ENCODE measurements at regions not wholly inside any gene's neighbourhood (a gene's known extent, or its start where the extent isn't known, plus 50 kb on each side); places are given as distances from the start of the nearest gene placed in this dataset.

- ChIA-PET CTCF (no interaction called here), POLR2A (no interaction called here)
- peaks cover 0 to 2% (median 0%) of the 10 kb centered on the region in 5 donors for H3K9me3 Mint-ChIP-seq
Observed at GRCh38 chr15:39244776-39245175, 336.1 kb upstream of the THBS1 start.

GRCh38 chr15:39246523-39246922 lies 334.4 kb upstream of the THBS1 start:
- no peak for DNase-seq
- no peak overlapping the region for H3K4me3 ChIP-seq (ENCODE audit: low read length)
- peaks cover 0 to 2% (median 0%) of the 10 kb centered on the region in 5 donors for H3K9me3 Mint-ChIP-seq
- no peaks in the 10 kb centered on the region for H3K4me1 ChIP-seq (ENCODE audit: insufficient read depth, low read length)
- H3K27ac ChIP-seq (ENCODE audit: low read depth, low read length), result no peak overlapping the region
- H3K27me3 ChIP-seq (ENCODE audit: insufficient read depth, low read length, poor library complexity, severe bottlenecking), result no peaks in the 10 kb centered on the region
- H3K4me3 Mint-ChIP-seq, result no peak overlapping the region
- ChIA-PET CTCF (no interaction called here), POLR2A (no interaction called here)
- no peaks in the 10 kb centered on the region for H3K9me3 ChIP-seq (ENCODE audit: low read length)
- peaks cover 6 to 31% of the 10 kb centered on the region in 2 donors for H3K27me3 Mint-ChIP-seq
- H3K27ac Mint-ChIP-seq, result no peak overlapping the region
- no peaks in the 10 kb centered on the region for H3K36me3 Mint-ChIP-seq
- H3K36me3 ChIP-seq (ENCODE audit: insufficient read depth, low read length), result no peaks in the 10 kb centered on the region
- peaks cover 0 to 5% (median 0%) of the 10 kb centered on the region in 3 donors for H3K4me1 Mint-ChIP-seq

More at GRCh38 chr15:39244776-39245175, 336.1 kb upstream of the THBS1 start:
- Histone ChIP-seq H3K36me3 (ENCODE audit: insufficient read depth, low read length) (no peaks in the 10 kb centered on the region), H3K4me1 (ENCODE audit: insufficient read depth, low read length) (no peaks in the 10 kb centered on the region), H3K27me3 (ENCODE audit: insufficient read depth, low read length, poor library complexity, severe bottlenecking) (no peaks in the 10 kb centered on the region), H3K4me3 (ENCODE audit: low read length) (no peak overlapping the region), H3K27ac (ENCODE audit: low read depth, low read length) (no peak overlapping the region), H3K9me3 (ENCODE audit: low read length) (no peaks in the 10 kb centered on the region)
- DNase-seq, result no peak
- Mint-ChIP-seq H3K27me3 (peaks cover 6 to 31% of the 10 kb centered on the region in 2 donors), H3K4me1 (no peaks in the 10 kb centered on the region), H3K4me3 (no peak overlapping the region), H3K27ac (no peak overlapping the region), H3K36me3 (no peaks in the 10 kb centered on the region)

- no peak for DNase-seq
- Histone ChIP-seq H3K27me3 (ENCODE audit: insufficient read depth, low read length, poor library complexity, severe bottlenecking) (no peaks in the 10 kb centered on the region), H3K36me3 (ENCODE audit: insufficient read depth, low read length) (no peaks in the 10 kb centered on the region), H3K9me3 (ENCODE audit: low read length) (no peaks in the 10 kb centered on the region), H3K4me1 (ENCODE audit: insufficient read depth, low read length) (no peaks in the 10 kb centered on the region), H3K27ac (ENCODE audit: low read depth, low read length) (no peak overlapping the region), H3K4me3 (ENCODE audit: low read length) (no peak overlapping the region)
- CTCF ChIA-PET, result no interaction called here
- Mint-ChIP-seq H3K9me3 (peaks cover 0 to 2% (median 0%) of the 10 kb centered on the region in 5 donors), H3K27ac (no peak overlapping the region), H3K36me3 (no peaks in the 10 kb centered on the region), H3K4me3 (no peak overlapping the region), H3K4me1 (peaks cover 0 to 5% (median 0%) of the 10 kb centered on the region in 3 donors), H3K27me3 (peaks cover 8 to 39% of the 10 kb centered on the region in 2 donors)
- POLR2A ChIA-PET, result no interaction called here
Observed at GRCh38 chr15:39247574-39247973, 333.3 kb upstream of the THBS1 start.

GRCh38 chr15:39248204-39248603 lies 332.7 kb upstream of the THBS1 start:
- H3K4me1 Mint-ChIP-seq, result peaks cover 0 to 5% (median 0%) of the 10 kb centered on the region in 3 donors
- no peaks in the 10 kb centered on the region for H3K36me3 Mint-ChIP-seq
- ChIA-PET POLR2A (no interaction called here), CTCF (no interaction called here)
- H3K27ac Mint-ChIP-seq, result no peak overlapping the region
- no peaks in the 10 kb centered on the region for H3K36me3 ChIP-seq (ENCODE audit: insufficient read depth, low read length)
- peaks cover 0 to 2% (median 0%) of the 10 kb centered on the region in 5 donors for H3K9me3 Mint-ChIP-seq
- H3K27me3 ChIP-seq (ENCODE audit: insufficient read depth, low read length, poor library complexity, severe bottlenecking), result no peaks in the 10 kb centered on the region
- peaks cover 8 to 41% of the 10 kb centered on the region in 2 donors for H3K27me3 Mint-ChIP-seq
- H3K4me3 Mint-ChIP-seq, result no peak overlapping the region
- H3K9me3 ChIP-seq (ENCODE audit: low read length), result no peaks in the 10 kb centered on the region
- H3K4me1 ChIP-seq (ENCODE audit: insufficient read depth, low read length), result no peaks in the 10 kb centered on the region
- H3K27ac ChIP-seq (ENCODE audit: low read depth, low read length), result no peak overlapping the region
- no peak for DNase-seq
- H3K4me3 ChIP-seq (ENCODE audit: low read length), result no peak overlapping the region

- H3K27ac Mint-ChIP-seq, result no peak overlapping the region
- H3K27me3 ChIP-seq (ENCODE audit: insufficient read depth, low read length, poor library complexity, severe bottlenecking), result no peaks in the 10 kb centered on the region
- no peaks in the 10 kb centered on the region for H3K4me1 ChIP-seq (ENCODE audit: insufficient read depth, low read length)
- peaks cover 0 to 2% (median 0%) of the 10 kb centered on the region in 5 donors for H3K9me3 Mint-ChIP-seq
- no peaks in the 10 kb centered on the region for H3K36me3 ChIP-seq (ENCODE audit: insufficient read depth, low read length)
- H3K27ac ChIP-seq (ENCODE audit: low read depth, low read length), result no peak overlapping the region
- DNase-seq, result no peak
- H3K27me3 Mint-ChIP-seq, result peaks cover 5 to 45% of the 10 kb centered on the region in 2 donors
- H3K4me3 ChIP-seq (ENCODE audit: low read length), result no peak overlapping the region
- H3K4me3 Mint-ChIP-seq, result no peak overlapping the region
- ChIA-PET CTCF (no interaction called here), POLR2A (no interaction called here)
- H3K36me3 Mint-ChIP-seq, result no peaks in the 10 kb centered on the region
- peaks cover 0 to 5% (median 0%) of the 10 kb centered on the region in 3 donors for H3K4me1 Mint-ChIP-seq
- no peaks in the 10 kb centered on the region for H3K9me3 ChIP-seq (ENCODE audit: low read length)
Observed at GRCh38 chr15:39250001-39250400, 330.9 kb upstream of the THBS1 start.

- no peaks in the 10 kb centered on the region for H3K9me3 Mint-ChIP-seq
- H3K27ac ChIP-seq (ENCODE audit: low read depth, low read length), result no peak overlapping the region
- no peak for DNase-seq
- no peaks in the 10 kb centered on the region for H3K27me3 ChIP-seq (ENCODE audit: insufficient read depth, low read length, poor library complexity, severe bottlenecking)
- H3K27me3 Mint-ChIP-seq, result peaks cover 8 to 47% of the 10 kb centered on the region in 2 donors
- no peak overlapping the region for H3K4me3 Mint-ChIP-seq
- H3K36me3 ChIP-seq (ENCODE audit: insufficient read depth, low read length), result no peaks in the 10 kb centered on the region
- H3K4me1 ChIP-seq (ENCODE audit: insufficient read depth, low read length), result no peaks in the 10 kb centered on the region
- POLR2A ChIA-PET, result no interaction called here
- CTCF ChIA-PET, result no interaction called here
- H3K9me3 ChIP-seq (ENCODE audit: low read length), result no peaks in the 10 kb centered on the region
- no peaks in the 10 kb centered on the region for H3K36me3 Mint-ChIP-seq
- H3K27ac Mint-ChIP-seq, result no peak overlapping the region
- H3K4me1 Mint-ChIP-seq, result peaks cover 0 to 5% (median 0%) of the 10 kb centered on the region in 3 donors
- no peak overlapping the region for H3K4me3 ChIP-seq (ENCODE audit: low read length)
Observed at GRCh38 chr15:39250460-39251186, 330.3 kb upstream of the THBS1 start.

- ChIA-PET CTCF (no interaction called here), POLR2A (no interaction called here)
- Mint-ChIP-seq H3K27me3 (peaks cover 8 to 47% of the 10 kb centered on the region in 2 donors), H3K27ac (no peak overlapping the region), H3K9me3 (no peaks in the 10 kb centered on the region), H3K36me3 (no peaks in the 10 kb centered on the region), H3K4me3 (no peak overlapping the region), H3K4me1 (peaks cover 0 to 5% (median 0%) of the 10 kb centered on the region in 3 donors)
- H3K27me3 ChIP-seq (ENCODE audit: insufficient read depth, low read length, poor library complexity, severe bottlenecking), result no peaks in the 10 kb centered on the region
- H3K27ac ChIP-seq (ENCODE audit: low read depth, low read length), result no peak overlapping the region
- no peaks in the 10 kb centered on the region for H3K9me3 ChIP-seq (ENCODE audit: low read length)
- H3K4me3 ChIP-seq (ENCODE audit: low read length), result no peak overlapping the region
- H3K4me1 ChIP-seq (ENCODE audit: insufficient read depth, low read length), result no peaks in the 10 kb centered on the region
- H3K36me3 ChIP-seq (ENCODE audit: insufficient read depth, low read length), result no peaks in the 10 kb centered on the region
- no peak for DNase-seq
Observed at GRCh38 chr15:39251413-39252133, 329.3 kb upstream of the THBS1 start.

GRCh38 chr15:39252134-39252470 lies 328.8 kb upstream of the THBS1 start:
- Mint-ChIP-seq H3K4me3 (no peak overlapping the region), H3K27me3 (peaks cover 8 to 51% of the 10 kb centered on the region in 2 donors), H3K36me3 (no peaks in the 10 kb centered on the region), H3K4me1 (peaks cover 0 to 5% (median 0%) of the 10 kb centered on the region in 3 donors), H3K9me3 (no peaks in the 10 kb centered on the region), H3K27ac (no peak overlapping the region)
- Histone ChIP-seq H3K4me1 (ENCODE audit: insufficient read depth, low read length) (no peaks in the 10 kb centered on the region), H3K4me3 (ENCODE audit: low read length) (no peak overlapping the region), H3K36me3 (ENCODE audit: insufficient read depth, low read length) (no peaks in the 10 kb centered on the region), H3K27ac (ENCODE audit: low read depth, low read length) (no peak overlapping the region), H3K9me3 (ENCODE audit: low read length) (no peaks in the 10 kb centered on the region), H3K27me3 (ENCODE audit: insufficient read depth, low read length, poor library complexity, severe bottlenecking) (no peaks in the 10 kb centered on the region)
- CTCF ChIA-PET, result no interaction called here
- POLR2A ChIA-PET, result no interaction called here
- no peak for DNase-seq
